GM08714 (cell line): ENCODE measurements at regions not wholly inside any gene's neighbourhood (a gene's known extent, or its start where the extent isn't known, plus 50 kb on each side); places are given as distances from the start of the nearest gene placed in this dataset.
"Not testable (repeated sequence)": the region's sequence is repeated elsewhere in the genome, so short reads cannot be mapped to it uniquely, and the experiment has no call there.

Experiments
- H3K4me3 ChIP-seq: fragments of 200-500 bp; sonication (Bioruptor generic); 2 replicates; pipeline ENCODE4 v1.5.1; 2014; ENCODE audit warnings: mild to moderate bottlenecking, low read length, inconsistent platforms
- ZNF274 ChIP-seq: IDR thresholded peaks from 2 replicates; pipeline ENCODE4 v1.6.1; 2012; ENCODE audit warnings: mild to moderate bottlenecking, low read depth, low read length

DNA sequence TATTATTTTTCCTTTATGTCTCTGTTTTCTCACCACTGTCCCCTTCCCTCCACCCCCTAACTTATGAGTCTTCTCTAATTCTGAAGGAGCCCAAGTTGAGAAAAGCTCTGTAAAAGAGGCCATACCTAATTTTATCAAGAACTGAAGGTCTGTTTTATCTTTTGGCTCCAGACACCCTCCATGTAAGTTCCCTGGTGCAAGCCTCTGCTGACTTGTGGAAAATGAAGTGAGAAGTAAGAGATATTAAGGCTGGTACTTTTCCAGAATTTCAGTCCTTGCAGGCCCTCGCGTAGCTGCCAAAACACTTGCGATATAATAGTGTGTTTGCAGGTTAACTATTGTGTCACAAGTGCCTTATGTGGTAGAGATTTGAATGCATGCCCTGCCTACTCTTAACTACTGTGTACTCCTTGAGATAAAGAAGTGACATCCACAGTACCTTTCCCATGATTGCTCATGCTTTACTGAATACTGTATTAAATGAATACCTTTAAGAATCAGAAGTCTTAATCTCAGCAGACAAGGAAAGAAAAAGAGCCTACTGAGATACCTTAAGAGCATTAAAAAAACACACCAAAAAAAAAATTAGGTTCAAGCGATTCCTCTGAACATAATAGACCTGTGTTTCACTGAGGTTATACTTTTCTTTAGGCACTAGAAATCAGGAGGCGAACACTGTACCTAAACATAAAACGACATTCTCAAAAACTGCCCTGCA lies 143.6 kb upstream of the ZNF184 start:
- peak overlapping the region; percentile 98 for H3K4me3 ChIP-seq
- TF ChIP-seq ZNF274, result no peak

GRCh38 chr6:27611451-27611850 lies 138.5 kb upstream of the ZNF184 start:
- no peak overlapping the region for H3K4me3 ChIP-seq
- no peak for TF ChIP-seq ZNF274

- no peak overlapping the region for H3K4me3 ChIP-seq
- TF ChIP-seq ZNF274, result no peak
Observed at GRCh38 chr6:27608916-27609883, 136.3 kb upstream of the ZNF184 start.

GRCh38 chr6:27605401-27606342 lies 132.8 kb upstream of the ZNF184 start:
- peak overlapping the region; percentile 73 for H3K4me3 ChIP-seq
- TF ChIP-seq ZNF274, result no peak

- no peak for TF ChIP-seq ZNF274
- H3K4me3 ChIP-seq, result peak overlapping the region; percentile 73
Observed at GRCh38 chr6:27604986-27605385, 132.1 kb upstream of the ZNF184 start.

GRCh38 chr6:27601668-27602254 lies 128.9 kb upstream of the ZNF184 start:
- TF ChIP-seq ZNF274, result no peak
- peak overlapping the region; percentile 59 for H3K4me3 ChIP-seq

GRCh38 chr6:27599859-27600532 lies 127.1 kb upstream of the ZNF184 start:
- H3K4me3 ChIP-seq, result no peak overlapping the region
- TF ChIP-seq ZNF274, result no peak

- not testable (repeated sequence) for H3K4me3 ChIP-seq
Observed at GRCh38 chr6:27597031-27597567, 124.2 kb upstream of the ZNF184 start.

GRCh38 chr6:27593861-27594260 lies 121.0 kb upstream of the ZNF184 start:
- no peak for TF ChIP-seq ZNF274
- peak overlapping the region; percentile 69; the same call in 1 of the 2 replicates for H3K4me3 ChIP-seq

GRCh38 chr6:27593200-27593818 lies 120.4 kb upstream of the ZNF184 start:
- peak overlapping the region; percentile 69 for H3K4me3 ChIP-seq
- TF ChIP-seq ZNF274, result no peak

GRCh38 chr6:27592481-27593199 lies 119.7 kb upstream of the ZNF184 start:
- no peak for TF ChIP-seq ZNF274
- H3K4me3 ChIP-seq, result peak overlapping the region; percentile 69

- H3K4me3 ChIP-seq, result peak overlapping the region; percentile 69
- no peak for TF ChIP-seq ZNF274
Observed at GRCh38 chr6:27591699-27592480, 119.0 kb upstream of the ZNF184 start.

DNA sequence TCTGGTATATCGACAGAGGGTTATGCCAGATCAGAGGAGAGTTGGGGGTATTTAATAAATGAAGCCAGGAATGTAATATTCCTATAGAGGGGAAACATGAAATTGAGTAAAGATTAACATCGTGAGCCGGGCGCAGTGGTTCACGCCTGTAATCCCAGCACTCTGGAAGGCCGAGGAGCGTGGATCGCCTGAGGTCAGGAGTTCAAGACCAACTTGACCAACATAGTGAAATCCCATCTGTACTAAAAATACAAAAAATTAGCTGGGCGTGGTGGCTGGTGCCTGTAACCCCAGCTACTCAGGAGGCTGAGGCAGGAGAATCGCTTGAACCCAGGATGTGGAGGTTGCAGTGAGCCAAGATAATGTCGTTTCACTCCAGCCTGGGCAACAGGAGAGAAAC lies 112.4 kb upstream of the ZNF184 start:
- H3K4me3 ChIP-seq, result not testable (repeated sequence)
